NCI-H2171 treated with DMSO at 0.1 percent for 48 hours (cell line): ENCODE measurements at regions not wholly inside any gene's neighbourhood (a gene's known extent, or its start where the extent isn't known, plus 50 kb on each side); places are given as distances from the start of the nearest gene placed in this dataset.
A peak's percentile ranks its signal among the peaks of the same experiment; 100 is the strongest.
"Not testable (repeated sequence)": the region's sequence is repeated elsewhere in the genome, so short reads cannot be mapped to it uniquely, and the experiment has no call there.

Source experiments
- DNase-seq: peaks from one replicate; lab custom pipeline; 2025; lab: John Stamatoyannopoulos, UW

- DNase-seq: no peak
Measured at GRCh38 chr19:34034318-34034846, 137.9 kb upstream of the LSM14A start.

- no peak for DNase-seq
Measured at GRCh38 chr19:34041925-34042521, 130.3 kb upstream of the LSM14A start.

DNA sequence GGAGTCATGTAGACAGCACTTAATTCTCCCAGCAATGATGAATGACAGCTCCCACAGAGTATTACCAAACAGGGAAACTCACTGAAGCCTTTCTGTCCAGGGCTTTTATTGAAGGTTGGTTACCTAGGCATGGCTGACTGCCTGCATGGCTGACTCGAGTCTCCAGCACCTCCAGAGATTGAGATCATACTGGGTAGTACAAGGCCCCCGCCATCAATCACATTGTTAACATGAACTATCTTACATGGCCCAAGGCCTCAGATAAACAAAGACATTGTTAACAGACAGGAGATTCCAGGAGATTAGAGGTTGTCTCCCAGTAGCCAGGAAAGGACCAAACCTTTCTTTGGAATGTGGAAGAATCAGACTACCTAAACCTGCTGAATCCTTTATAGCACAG lies 128.3 kb upstream of the LSM14A start:
- no peak for DNase-seq

DNA sequence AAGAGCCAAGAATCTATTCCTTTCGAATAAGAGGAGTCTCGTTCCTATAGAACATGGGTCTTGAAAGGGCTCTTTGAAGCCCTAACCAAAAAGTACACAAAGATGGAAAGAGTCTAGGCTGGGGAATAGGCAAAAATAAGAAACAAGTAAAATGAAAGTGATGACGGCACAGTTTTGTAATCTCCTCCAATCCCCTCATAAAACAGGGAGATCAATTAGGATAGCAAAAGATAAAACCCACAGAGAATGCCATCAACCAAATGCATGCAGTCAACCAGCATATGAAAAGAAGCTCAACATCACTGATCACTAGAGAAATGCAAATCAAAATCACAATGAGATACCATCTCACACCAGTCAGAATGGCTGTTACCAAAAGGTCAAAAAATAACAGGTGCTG lies 122.4 kb upstream of the LSM14A start:
- no peak for DNase-seq

DNA sequence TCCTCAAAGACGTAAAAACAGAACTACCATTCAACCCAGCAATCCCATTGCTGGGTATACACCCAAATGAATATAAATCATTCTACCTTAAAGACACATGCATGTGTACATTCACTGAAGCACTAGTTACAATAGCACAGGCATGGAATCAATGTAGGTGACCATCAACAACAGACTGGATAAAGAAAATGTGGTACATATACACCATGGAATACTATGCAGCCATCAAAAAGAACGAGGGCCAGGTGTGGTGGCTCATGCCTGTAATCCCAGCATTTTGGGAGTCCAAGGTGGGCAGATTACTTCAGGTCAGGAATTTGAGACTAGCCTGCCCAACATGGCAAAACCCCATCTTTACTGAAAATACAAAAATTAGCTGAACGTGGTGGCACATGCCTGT lies 121.9 kb upstream of the LSM14A start:
- not testable (repeated sequence) for DNase-seq

GRCh38 chr19:34051255-34051654 lies 121.0 kb upstream of the LSM14A start:
- no peak for DNase-seq

DNA sequence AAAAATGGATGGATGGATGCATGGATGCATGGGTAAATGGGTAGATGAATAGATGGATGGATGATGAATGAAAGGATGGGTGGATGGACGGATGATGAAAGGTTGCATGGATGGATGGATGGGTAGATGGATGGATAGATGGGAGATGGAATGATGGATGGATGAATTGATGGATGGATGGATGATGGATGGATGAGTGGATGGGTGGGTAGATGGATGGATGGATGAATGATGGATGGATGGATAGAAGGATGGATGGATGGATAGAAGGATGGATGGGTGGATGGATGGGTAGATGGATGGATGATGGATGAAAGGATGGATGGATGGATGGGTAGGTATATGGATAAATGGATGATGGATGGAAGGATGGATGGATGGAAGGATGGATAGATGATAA lies 115.1 kb upstream of the LSM14A start:
- no peak for DNase-seq

GRCh38 chr19:34066007-34066643 lies 106.2 kb upstream of the LSM14A start:
- no peak for DNase-seq

GRCh38 chr19:34067861-34068271 lies 104.4 kb upstream of the LSM14A start:
- no peak for DNase-seq

- no peak for DNase-seq
Measured at GRCh38 chr19:34075661-34076091, 96.6 kb upstream of the LSM14A start.

DNA sequence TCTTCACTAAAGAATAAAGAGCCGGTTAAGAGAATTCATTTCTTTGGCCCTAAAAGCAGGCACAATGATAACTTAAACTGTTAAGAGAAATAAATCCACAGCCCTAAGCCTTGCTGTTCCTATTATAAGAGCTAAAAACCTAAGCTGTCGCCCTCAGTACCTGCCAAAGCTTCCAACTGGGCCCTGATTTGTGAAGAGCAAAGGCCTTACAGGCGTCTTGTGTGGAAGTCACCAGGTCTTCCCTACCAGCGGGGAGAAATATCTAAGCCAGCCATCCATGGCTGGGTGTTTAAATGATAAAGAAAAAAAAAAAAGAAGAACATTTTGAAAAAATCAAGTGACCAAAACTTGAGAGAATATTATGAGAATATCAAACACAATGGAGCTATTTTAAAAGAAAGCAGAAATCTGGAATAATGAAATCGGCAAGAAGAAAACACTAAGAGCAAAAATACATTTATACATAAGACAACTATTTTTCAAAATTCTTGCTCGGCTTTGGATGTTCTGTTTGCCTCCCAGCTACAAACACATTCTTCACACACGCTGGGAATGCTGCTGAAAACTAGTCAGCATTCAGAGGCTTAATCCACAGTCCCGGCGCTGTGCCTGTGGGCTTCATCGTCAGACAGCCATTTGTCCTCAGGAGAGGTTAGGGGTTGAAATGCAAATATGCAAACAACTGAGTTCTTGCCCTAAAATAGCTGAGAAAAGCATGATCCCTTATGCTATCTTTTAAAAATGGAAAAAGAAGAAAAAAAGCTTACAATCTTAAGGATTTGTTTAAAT lies 89.8 kb upstream of the LSM14A start:
- no peak for DNase-seq

DNA sequence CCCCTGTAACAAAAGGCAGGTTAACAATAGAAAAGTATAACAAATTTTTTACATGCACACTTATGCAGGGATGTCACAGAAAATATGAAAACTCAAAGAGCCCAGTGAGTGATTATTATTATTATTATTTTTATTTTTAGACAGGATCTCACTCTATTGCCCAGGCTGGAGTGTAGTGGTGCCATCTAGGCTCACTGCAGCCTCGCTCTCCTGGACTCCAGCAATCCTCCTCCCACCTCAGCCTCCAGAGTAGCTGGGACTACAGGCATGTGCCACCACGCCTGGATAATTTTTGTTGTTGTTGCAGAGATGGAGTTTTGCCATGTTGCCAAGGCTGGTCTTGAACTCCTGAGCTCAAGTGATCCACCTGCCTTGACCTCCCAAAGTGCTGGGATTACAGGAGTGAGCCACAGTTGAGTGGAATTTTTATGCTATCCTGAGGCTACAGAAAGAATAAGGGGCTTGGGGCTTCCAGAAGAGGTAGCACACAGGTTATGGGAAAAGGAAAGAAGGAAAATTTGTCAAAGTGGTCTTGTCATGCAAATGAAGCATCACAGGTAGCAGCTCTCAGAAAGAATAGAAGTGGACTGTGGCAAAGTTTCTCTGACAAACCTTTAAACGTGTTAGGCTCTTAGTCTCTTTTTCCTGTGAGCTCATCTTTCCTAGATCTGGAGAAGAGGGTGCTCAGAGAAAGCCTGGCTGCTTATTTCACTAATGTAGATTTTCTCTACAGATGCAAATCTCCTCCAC lies 87.7 kb upstream of the LSM14A start:
- DNase-seq: no peak

DNA sequence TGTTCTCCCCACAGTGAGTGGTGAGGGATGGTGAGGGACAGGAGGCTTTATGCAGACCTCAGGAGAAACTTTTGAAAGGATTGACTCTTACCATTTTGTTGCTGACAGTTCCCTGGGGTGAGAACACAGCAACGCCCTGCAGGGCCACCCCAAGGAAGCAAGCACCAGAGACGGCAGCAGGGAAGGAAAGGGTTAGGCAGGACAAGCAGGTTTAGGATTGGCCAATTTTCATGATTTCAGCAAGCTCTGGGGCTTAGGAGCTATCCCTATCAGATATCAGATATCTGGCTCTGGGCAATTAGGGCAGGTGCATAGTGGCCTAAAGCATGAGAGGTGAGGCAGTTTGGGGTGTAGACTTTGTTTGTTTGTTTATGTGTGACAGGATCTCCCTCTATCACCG lies 87.0 kb upstream of the LSM14A start:
- DNase-seq: no peak

- DNase-seq: no peak
Measured at GRCh38 chr19:34088292-34088691, 84.0 kb upstream of the LSM14A start.

DNA sequence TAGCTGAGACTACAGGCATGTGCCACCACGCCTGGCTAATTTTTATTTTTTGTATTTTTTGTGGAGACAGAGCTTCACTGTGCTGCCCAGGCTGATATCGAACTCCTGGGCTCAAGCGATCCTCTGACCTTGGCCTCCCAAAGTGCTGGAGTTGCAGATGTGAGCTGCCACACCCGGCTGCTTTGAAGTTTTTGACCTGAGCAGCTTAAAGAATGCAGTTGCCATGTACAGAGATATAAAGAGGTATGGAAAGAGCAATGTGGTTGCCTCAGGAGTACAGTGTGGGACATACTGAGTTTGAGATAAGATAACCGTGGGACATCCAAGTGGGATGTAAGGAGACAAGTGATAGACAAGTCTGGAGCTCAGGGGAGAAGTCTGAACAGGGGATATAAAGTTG lies 82.7 kb upstream of the LSM14A start:
- DNase-seq: no peak

DNA sequence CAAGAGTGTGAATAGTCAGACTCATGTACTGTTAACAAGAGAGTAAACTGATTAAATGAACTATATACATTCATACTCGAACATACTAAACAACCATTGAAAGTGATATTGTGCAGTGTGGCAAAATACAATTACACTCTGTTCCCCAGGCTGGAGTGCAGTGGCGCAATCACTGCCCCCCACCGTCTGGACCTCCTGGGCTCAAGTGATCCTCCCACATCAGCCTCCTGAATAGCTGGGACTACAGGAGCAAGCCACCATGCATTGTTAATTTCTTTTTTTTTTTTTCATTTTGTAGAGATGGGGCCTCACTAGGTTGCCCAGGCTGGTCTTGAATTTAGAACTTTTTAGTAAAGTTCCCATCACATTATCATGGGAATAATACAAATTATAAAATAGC lies 77.3 kb upstream of the LSM14A start:
- DNase-seq: no peak

- DNase-seq: not testable (repeated sequence)
Measured at GRCh38 chr19:34095411-34095810, 76.9 kb upstream of the LSM14A start.

DNA sequence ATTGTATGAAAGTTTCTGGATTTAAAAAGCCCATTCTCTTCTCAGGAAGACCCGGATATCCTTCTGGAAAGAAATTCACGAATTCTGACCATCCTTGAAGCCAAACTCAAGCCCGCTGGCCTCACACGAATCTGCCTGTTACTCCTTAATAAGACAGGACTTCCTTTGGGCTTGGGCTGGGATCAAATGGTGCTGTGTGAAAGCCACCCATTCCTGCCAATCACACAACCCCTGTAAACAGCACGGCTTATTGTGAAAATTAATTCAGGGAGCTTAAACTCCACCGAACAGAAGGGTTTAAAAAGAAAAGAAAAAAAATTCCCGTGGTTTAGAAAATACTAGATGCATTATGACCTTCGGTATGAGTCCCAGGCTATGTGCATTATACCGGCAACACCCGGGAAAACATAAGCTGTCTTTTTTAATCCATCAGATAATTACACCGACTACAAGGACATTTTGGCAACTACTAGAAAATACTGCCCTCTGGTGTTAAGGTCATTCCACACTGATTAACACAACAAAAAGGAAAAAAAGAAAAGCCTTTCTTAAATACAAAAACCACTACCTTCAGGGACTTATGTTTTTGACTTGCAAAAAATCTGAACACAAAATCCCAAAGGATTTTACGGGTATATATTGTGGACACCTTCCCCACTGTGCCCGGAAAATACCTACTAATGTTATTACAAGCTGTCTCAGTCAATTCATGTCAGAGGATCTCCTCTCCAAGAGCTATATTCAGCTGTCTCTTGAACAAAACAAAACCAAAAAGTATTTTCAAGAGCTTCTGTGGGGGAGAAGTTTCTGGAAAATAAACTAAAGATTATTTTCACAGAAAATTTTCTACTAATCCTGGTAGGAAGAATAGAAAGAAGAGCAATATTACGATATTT lies 76.0 kb upstream of the LSM14A start:
- DNase-seq: peak; percentile 59

DNA sequence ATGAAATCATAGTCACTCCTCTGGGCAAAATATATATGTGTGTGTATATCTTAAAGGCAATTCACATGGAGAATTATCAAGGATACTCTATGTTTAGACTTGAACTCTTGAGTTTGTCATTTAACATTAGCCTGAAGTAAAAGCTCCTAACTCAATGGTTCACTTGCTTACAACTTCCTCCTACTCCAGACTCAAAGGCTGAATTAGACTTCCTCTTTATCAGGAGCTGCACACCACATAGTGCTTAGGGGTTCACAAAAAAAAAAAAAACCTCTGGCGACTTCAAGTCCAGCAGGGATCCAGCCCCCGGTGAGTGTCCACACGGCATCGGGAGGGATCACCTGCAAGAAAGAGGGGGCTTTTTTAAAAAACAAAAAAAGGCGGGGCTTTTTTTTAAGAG lies 68.2 kb upstream of the LSM14A start:
- no peak for DNase-seq

DNA sequence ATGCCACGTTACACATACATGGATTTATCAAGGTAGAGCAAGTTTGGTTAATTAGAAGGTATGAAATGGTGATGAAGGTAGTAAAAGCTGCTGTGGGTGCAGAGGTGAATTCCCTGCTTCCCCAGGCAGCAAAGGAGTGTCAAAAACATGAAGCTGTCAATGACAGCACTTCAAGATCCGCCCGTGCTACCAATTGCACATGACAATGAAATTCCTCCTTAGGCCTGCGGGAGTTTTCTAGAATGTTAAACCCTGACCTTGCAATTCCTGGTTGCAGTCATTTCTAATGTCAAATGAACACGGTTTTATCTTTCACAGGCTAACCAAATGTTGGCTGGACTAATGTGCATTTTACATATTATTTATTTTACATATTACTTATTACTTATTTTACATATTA lies 67.7 kb upstream of the LSM14A start:
- no peak for DNase-seq

DNA sequence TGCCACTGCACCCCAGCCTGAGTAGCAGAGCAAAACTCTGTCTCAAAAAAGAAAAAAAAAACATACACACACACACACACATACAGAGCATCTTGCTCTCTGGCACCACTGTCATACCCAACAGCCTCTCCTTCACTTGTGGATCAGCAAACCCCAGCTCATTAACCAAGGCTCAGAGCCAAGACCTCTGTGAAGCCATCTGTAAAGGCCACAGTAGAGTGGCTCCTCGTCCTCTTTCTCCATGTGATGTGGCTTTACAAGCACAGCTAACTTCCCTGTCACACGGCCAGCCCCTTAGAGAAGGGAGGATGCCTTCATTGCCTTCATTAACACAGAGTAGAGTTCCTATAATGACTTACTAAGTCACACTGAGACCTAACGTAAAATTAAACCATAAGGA lies 62.7 kb upstream of the LSM14A start:
- DNase-seq: no peak
